ENCODE measurements at regions not wholly inside any gene's neighbourhood (a gene's known extent, or its start where the extent isn't known, plus 50 kb on each side); places are given as distances from the start of the nearest gene placed in this dataset.
"Not testable (repeated sequence)": the region's sequence is repeated elsewhere in the genome, so short reads cannot be mapped to it uniquely, and the experiment has no call there.

GRCh38 chrX:1749499-1749898, 134.6 kb downstream of the ASMT start:
- ATAC-seq (no peak), DNase-seq (ENCODE audit: low read depth in 1 of 2, low spot score in 1 of 2) (no peak), FAIRE-seq (no peak)
- Histone ChIP-seq H3K27ac (no peak overlapping the region), H3K4me1 (peaks cover 4% of the 10 kb centered on the region; the same call in 1 of the 3 replicates), H3K9me3 (peaks cover 22% of the 10 kb centered on the region), H3K4me2 (no peak overlapping the region), H3K4me3 (no peak overlapping the region)
- no peak for TF ChIP-seq FOXS1 (CRISPR knock-in tag; IDR thresholded peaks at IDR 0.05)
- TF ChIP-seq RFX5 (IDR thresholded peaks at IDR 0.05), result no peak
- TF ChIP-seq GATA3 (IDR thresholded peaks at IDR 0.05; ENCODE audit: borderline replicate concordance), result no peak
- 0 out of 5 replicates have a peak, but pooled peaks of 1 of the 2 experiments have one; percentile 10 for TF ChIP-seq RAD21 (conservative IDR thresholded peaks at IDR 0.05 in 1 of 2, IDR thresholded peaks at IDR 0.05 in 1 of 2)
- ChIA-PET POLR2A (no interaction called here), CTCF (no interaction called here)
- WGBS (ENCODE audit: missing lambda C conversion rate), result 47% methylated on average over 7 of the region's 7 CpGs

- no peak overlapping the region for H3K4me2 ChIP-seq
- no peak overlapping the region for H3K27ac ChIP-seq
- no peak for TF ChIP-seq EP300 (IDR thresholded peaks at IDR 0.05)
- no peak for TF ChIP-seq ESRRA (IDR thresholded peaks at IDR 0.05; ENCODE audit: borderline replicate concordance, low read length)
- TF ChIP-seq HOXB13 (CRISPR knock-in tag; IDR thresholded peaks at IDR 0.05; ENCODE audit: low read depth), result no peak
- no peak for TF ChIP-seq RAD21 (conservative IDR thresholded peaks at IDR 0.05 in 1 of 2, IDR thresholded peaks at IDR 0.05 in 1 of 2)
- TF ChIP-seq FOSL2 (IDR thresholded peaks at IDR 0.05), result no peak
- TF ChIP-seq FOSL2 (CRISPR knock-in tag; IDR thresholded peaks at IDR 0.05), result no peak
- TF ChIP-seq HMGXB4 (CRISPR knock-in tag; IDR thresholded peaks at IDR 0.05; ENCODE audit: borderline replicate concordance), result no peak
- no peak for TF ChIP-seq USF2 (IDR thresholded peaks at IDR 0.05)
- TF ChIP-seq SMC3 (IDR thresholded peaks at IDR 0.05), result no peak
- no peak for TF ChIP-seq JUNB (IDR thresholded peaks at IDR 0.05)
- TF ChIP-seq MYC (IDR thresholded peaks at IDR 0.05; ENCODE audit: borderline replicate concordance, low read length), result no peak
- TF ChIP-seq HEYL (CRISPR knock-in tag; IDR thresholded peaks at IDR 0.05), result no peak
- ChIA-PET POLR2A (no interaction called here), CTCF (no interaction called here)
- DNase-seq (ENCODE audit: low read depth in 1 of 2, low spot score in 1 of 2) (no peak), FAIRE-seq (no peak), ATAC-seq (peak in 1 of 2 experiments; percentile 25; a peak in 1 of 6 replicates)
- H3K4me3 ChIP-seq, result no peak overlapping the region
- peaks cover 4% of the 10 kb centered on the region; the same call in 1 of the 3 replicates for H3K4me1 ChIP-seq
- H3K9me3 ChIP-seq, result peaks cover 16% of the 10 kb centered on the region
- 16% methylated on average over 4 of the region's 5 CpGs for WGBS (ENCODE audit: missing lambda C conversion rate)
Measured at GRCh38 chrX:1750267-1750666, 135.4 kb downstream of the ASMT start.

- FAIRE-seq (no peak), DNase-seq (ENCODE audit: low read depth in 1 of 2, low spot score in 1 of 2) (no peak), ATAC-seq (no peak)
- TF ChIP-seq FOSL2 (IDR thresholded peaks at IDR 0.05) (no peak), FOSL2 (CRISPR knock-in tag; IDR thresholded peaks at IDR 0.05) (no peak), ZSCAN20 (CRISPR knock-in tag; IDR thresholded peaks at IDR 0.05) (no peak), CBX2 (IDR thresholded peaks at IDR 0.05; ENCODE audit: borderline replicate concordance, low read depth) (no peak), CEBPB (IDR thresholded peaks at IDR 0.05) (no peak), EHMT2 (IDR thresholded peaks at IDR 0.05; ENCODE audit: low read depth) (no peak), ZFP36 (IDR thresholded peaks at IDR 0.05; ENCODE audit: borderline replicate concordance, partially characterized antibody) (no peak), BHLHE40 (IDR thresholded peaks at IDR 0.05; ENCODE audit: low read depth, low read length) (no peak), USF2 (IDR thresholded peaks at IDR 0.05) (no peak), NR3C1 (IDR thresholded peaks at IDR 0.05) (no peak), RNF2 (IDR thresholded peaks at IDR 0.05; ENCODE audit: borderline replicate concordance, low read depth) (no peak), HOXA7 (CRISPR knock-in tag; IDR thresholded peaks at IDR 0.05) (no peak), TFCP2L1 (CRISPR knock-in tag; IDR thresholded peaks at IDR 0.05) (no peak), ESRRA (IDR thresholded peaks at IDR 0.05; ENCODE audit: borderline replicate concordance, low read length) (no peak), KDM1A (IDR thresholded peaks at IDR 0.05; ENCODE audit: low read depth) (no peak), PBX3 (IDR thresholded peaks at IDR 0.05) (no peak)
- H3K4me1 ChIP-seq, result peaks cover 4% of the 10 kb centered on the region; the same call in 1 of the 3 replicates
- ChIA-PET CTCF (no interaction called here), POLR2A (no interaction called here)
- no peak overlapping the region for H3K27ac ChIP-seq
- peaks cover 23% of the 10 kb centered on the region for H3K9me3 ChIP-seq
- 70% methylated on average over 5 of the region's 5 CpGs for WGBS (ENCODE audit: missing lambda C conversion rate)
- H3K4me3 ChIP-seq, result no peak overlapping the region
- no peak overlapping the region for H3K4me2 ChIP-seq
Measured at GRCh38 chrX:1751781-1752180, 136.9 kb downstream of the ASMT start.

- ATAC-seq; H3K4me2 ChIP-seq; CTCF ChIA-PET; H3K4me3 ChIP-seq; H3K4me1 ChIP-seq; POLR2A ChIA-PET; DNase-seq (ENCODE audit: low read depth in 1 of 2, low spot score in 1 of 2); H3K27ac ChIP-seq: not testable (repeated sequence)
- H3K9me3 ChIP-seq, result peaks cover 30% of the 10 kb centered on the region
- FAIRE-seq, result peak; percentile 32
Measured at GRCh38 chrX:1752799-1753198, 137.9 kb downstream of the ASMT start.
